Glutamatergic neuron (in vitro differentiated cells): ENCODE measurements at regions not wholly inside any gene's neighbourhood (a gene's known extent, or its start where the extent isn't known, plus 50 kb on each side); places are given as distances from the start of the nearest gene placed in this dataset.

ENCODE experiments used
- DNase-seq: peaks from one replicate; pipeline ENCODE4 v3.0.0; 2022
- H3K27ac Mint-ChIP-seq: one replicate; pipeline ENCODE4 v1.8.0; 2020; ENCODE audit warnings: mild to moderate bottlenecking, mixed read lengths, inconsistent platforms; ENCODE audit not compliant: unreplicated experiment
- H3K27me3 Mint-ChIP-seq: one replicate; pipeline ENCODE4 v1.8.0; 2020; ENCODE audit warnings: mild to moderate bottlenecking, moderate library complexity, mixed read lengths, inconsistent platforms; ENCODE audit not compliant: unreplicated experiment
- H3K36me3 Mint-ChIP-seq: one replicate; pipeline ENCODE4 v1.8.0; 2020; ENCODE audit warnings: mild to moderate bottlenecking, mixed read lengths, inconsistent platforms; ENCODE audit not compliant: unreplicated experiment
- H3K4me1 Mint-ChIP-seq: one replicate; pipeline ENCODE4 v1.8.0; 2020; ENCODE audit warnings: mild to moderate bottlenecking, low read depth, mixed read lengths, inconsistent platforms; ENCODE audit not compliant: unreplicated experiment
- H3K4me3 Mint-ChIP-seq: one replicate; pipeline ENCODE4 v1.8.0; 2020; ENCODE audit warnings: mild to moderate bottlenecking, mixed read lengths, inconsistent platforms; ENCODE audit not compliant: unreplicated experiment
- H3K9me3 Mint-ChIP-seq: one replicate; pipeline ENCODE4 v1.8.0; 2020; ENCODE audit warnings: mild to moderate bottlenecking, moderate library complexity, mixed read lengths, inconsistent platforms; ENCODE audit not compliant: unreplicated experiment
- TF ChIP-seq, protein P1 (sequence below): fragments of 200-600 bp; sonication (generic); IDR thresholded peaks from one replicate; pipeline ENCODE4 v1.5.0; 2021; ENCODE audit not compliant: partially characterized antibody, unreplicated experiment

DNA sequence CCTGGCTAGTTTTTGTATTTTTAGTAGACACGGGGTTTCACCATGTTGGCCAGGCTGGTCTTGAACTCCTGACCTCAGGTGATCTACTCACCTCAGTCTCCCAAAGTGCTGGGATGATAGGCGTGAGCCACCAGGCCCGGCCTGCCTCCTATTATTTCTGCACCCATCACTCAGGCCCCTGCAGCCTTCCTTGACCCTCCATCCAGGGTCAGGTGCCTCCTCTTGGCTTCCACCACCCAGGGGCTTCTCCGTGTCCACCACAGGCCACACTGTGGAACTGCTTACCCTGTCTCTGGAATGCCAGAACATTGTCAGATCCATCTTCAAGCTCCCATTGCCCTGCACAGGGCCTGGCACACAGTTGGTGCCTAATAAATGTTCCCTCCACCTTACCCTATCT, 75.4 kb upstream of the RTL6 start:
- no peak overlapping the region for H3K4me3 Mint-ChIP-seq
- no peak for DNase-seq
- peaks cover 12% of the 10 kb centered on the region for H3K36me3 Mint-ChIP-seq
- H3K9me3 Mint-ChIP-seq: peaks cover 11% of the 10 kb centered on the region
- TF ChIP-seq, protein P1, sequence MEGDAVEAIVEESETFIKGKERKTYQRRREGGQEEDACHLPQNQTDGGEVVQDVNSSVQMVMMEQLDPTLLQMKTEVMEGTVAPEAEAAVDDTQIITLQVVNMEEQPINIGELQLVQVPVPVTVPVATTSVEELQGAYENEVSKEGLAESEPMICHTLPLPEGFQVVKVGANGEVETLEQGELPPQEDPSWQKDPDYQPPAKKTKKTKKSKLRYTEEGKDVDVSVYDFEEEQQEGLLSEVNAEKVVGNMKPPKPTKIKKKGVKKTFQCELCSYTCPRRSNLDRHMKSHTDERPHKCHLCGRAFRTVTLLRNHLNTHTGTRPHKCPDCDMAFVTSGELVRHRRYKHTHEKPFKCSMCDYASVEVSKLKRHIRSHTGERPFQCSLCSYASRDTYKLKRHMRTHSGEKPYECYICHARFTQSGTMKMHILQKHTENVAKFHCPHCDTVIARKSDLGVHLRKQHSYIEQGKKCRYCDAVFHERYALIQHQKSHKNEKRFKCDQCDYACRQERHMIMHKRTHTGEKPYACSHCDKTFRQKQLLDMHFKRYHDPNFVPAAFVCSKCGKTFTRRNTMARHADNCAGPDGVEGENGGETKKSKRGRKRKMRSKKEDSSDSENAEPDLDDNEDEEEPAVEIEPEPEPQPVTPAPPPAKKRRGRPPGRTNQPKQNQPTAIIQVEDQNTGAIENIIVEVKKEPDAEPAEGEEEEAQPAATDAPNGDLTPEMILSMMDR: no peak
- no peak overlapping the region for H3K27ac Mint-ChIP-seq
- H3K4me1 Mint-ChIP-seq: peaks cover 3% of the 10 kb centered on the region
- peaks cover 4% of the 10 kb centered on the region for H3K27me3 Mint-ChIP-seq

DNA sequence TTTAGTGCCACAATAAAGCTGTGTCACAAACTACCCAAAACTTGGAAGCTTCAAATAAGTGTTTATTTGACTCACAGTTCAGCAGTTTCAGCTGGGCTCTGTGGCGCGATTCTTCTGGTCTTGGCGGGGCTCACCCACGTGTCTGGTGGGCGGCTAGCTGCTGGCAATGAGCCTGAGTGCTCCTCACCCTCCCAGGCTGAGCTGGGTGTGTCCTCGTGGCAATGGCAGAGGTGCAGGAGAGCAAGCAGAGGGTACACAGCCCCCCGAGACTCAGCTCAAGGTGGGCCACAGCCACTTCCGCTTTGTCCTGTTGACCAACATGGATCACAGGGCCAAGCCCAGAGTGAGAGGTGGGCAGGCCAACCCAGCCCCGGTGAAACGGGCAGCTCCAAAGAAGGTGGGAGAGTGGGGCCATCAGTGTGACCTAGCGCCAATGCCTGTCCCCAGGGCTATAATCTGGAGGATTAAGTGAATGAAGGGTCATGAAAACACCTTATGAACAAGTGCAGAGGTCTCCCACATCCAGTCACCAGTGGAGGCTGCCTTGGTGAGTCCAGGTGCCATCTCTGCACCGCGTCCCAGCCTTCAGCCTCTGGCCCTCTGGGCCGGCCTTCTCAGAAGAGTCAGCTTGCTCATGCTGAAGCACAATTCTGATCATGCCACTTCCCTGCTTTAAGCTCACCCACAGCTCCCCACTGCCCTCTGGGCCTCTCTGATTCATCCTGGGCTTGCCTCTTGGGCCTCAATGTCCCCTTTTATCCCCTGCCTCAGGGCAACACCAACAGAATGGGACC, 74.6 kb upstream of the RTL6 start:
- Mint-ChIP-seq H3K27me3 (peaks cover 4% of the 10 kb centered on the region), H3K27ac (no peak overlapping the region), H3K36me3 (peaks cover 12% of the 10 kb centered on the region), H3K4me3 (no peak overlapping the region), H3K4me1 (peaks cover 3% of the 10 kb centered on the region), H3K9me3 (peaks cover 10% of the 10 kb centered on the region)
- TF ChIP-seq, protein P1: no peak
- DNase-seq: no peak

DNA sequence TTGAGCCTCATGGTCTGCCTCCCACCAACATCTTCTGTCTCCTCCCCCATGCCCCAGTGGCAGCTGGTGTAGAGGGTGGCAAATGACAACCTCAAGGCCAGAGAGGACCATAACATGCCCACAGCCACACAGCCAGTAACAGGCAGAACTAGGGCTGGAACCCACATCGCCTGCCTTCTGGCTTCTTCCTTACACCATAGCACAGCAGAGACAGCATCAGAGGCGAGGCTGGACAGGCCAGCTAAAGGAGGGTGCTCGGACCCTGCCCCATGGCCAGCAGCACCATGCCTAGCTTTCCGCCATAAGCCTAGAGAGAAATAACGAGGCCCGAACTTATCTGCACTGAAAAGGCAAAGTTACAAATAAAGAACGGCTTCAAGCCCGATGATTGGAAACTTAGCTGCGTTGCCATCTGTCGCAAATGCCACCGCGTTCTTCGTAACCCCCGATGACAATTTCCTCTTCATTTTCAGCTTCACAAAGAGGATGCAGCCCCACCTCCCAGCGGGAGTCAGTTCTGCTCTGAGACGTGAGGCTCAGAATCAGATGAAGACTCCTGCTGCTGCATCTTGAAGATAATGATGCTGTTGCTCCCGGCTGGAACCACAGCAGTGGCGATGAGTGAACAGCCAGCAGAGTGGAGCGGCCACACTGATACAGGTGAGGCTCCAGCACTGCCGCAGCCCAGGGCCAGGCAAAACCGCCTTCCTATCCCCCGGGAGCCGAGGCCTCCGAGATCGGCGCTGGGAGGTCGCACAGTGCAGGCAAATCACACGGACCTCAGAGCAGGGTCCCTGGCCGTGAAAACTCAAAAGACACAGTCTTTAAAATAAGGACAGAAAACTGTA, 73.8 kb upstream of the RTL6 start:
- H3K9me3 Mint-ChIP-seq: peaks cover 12% of the 10 kb centered on the region
- H3K27me3 Mint-ChIP-seq: peaks cover 4% of the 10 kb centered on the region
- H3K36me3 Mint-ChIP-seq: peaks cover 12% of the 10 kb centered on the region
- TF ChIP-seq, protein P1: no peak
- peaks cover 3% of the 10 kb centered on the region for H3K4me1 Mint-ChIP-seq
- H3K4me3 Mint-ChIP-seq: no peak overlapping the region
- no peak for DNase-seq
- H3K27ac Mint-ChIP-seq: no peak overlapping the region

DNA sequence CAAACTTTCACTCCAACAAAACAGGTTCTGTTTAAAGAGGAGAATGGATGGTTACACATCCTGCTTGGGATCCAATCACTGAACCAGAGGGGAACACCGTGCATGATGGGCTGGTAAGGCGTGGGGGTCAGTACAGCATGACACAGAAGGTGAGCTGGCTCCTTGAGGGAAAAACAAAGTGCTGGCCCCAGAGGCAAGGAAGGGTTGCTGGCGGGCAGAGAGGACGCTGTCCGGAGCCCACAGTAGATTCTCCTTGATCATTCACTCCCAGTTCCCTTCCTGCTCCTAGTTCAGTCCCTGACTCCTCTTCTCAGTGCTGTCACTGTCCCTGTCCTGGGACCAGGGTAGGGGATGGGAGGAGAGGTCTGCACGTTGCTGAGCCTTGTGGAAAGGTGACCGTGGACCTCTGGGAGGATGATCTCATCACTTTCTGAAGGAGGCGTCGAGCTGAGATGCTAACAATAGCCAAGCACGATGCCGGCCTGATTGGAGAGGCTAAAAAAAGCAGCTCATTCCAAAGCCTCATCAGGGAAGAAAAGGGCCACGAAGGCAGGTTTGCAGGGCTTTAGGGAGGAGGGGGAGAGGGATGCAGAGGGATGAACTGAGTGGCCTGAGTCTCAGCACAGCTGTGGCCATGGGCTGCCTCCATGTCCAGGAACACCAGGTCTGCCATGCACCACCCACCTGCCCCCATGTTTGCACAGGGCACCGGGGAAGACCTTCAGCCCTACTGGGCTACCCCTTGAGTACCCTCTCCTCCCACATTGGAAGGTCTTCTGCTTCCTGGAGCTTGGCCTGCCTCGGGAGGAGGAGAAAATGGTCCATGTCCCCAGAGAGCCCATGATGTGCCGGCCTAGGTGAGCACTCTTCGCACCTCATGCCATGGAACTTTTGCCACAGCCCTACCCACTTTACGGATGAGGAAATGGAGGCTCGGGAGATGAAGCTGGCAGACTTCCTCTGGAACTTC, 72.7 kb upstream of the RTL6 start:
- Mint-ChIP-seq H3K36me3 (peaks cover 12% of the 10 kb centered on the region), H3K9me3 (peaks cover 13% of the 10 kb centered on the region), H3K4me3 (no peak overlapping the region), H3K4me1 (peaks cover 3% of the 10 kb centered on the region), H3K27me3 (no peaks in the 10 kb centered on the region), H3K27ac (no peak overlapping the region)
- TF ChIP-seq, protein P1: no peak
- no peak for DNase-seq
